Testis (tissue), 2 donors: ENCODE measurements at regions not wholly inside any gene's neighbourhood (a gene's known extent, or its start where the extent isn't known, plus 50 kb on each side); places are given as distances from the start of the nearest gene placed in this dataset.

ENCODE experiments used
- DNase-seq: peaks from one replicate; pipeline ENCODE4 v3.0.0-alpha.2; 2019
- H3K27ac ChIP-seq, 2 donors: fragments of 200-600 bp; sonication (generic); one replicate each; pipeline ENCODE4 v1.5.1; 2019
- H3K27me3 ChIP-seq: fragments of 200-600 bp; sonication (generic); one replicate; pipeline ENCODE4 v1.5.1; 2019
- H3K36me3 ChIP-seq: fragments of 200-600 bp; sonication (generic); one replicate; pipeline ENCODE4 v1.5.1; 2017; ENCODE audit warnings: low read depth; ENCODE audit errors: missing control alignments
- H3K4me1 ChIP-seq: fragments of 200-600 bp; sonication (generic); one replicate; pipeline ENCODE4 v1.5.1; 2019
- H3K4me3 ChIP-seq, 2 donors: fragments of 200-600 bp; sonication (generic); one replicate each; pipeline ENCODE4 v1.5.1; 2017 to 2019
- H3K9me3 ChIP-seq: fragments of 200-600 bp; sonication (generic); one replicate; pipeline ENCODE4 v1.5.1; 2017
- CTCF ChIP-seq, 3 experiments: fragments of 450-650 bp in 2 of 3; fragments of 200-600 bp in 1 of 3; sonication (generic) in 1 of 3; IDR thresholded peaks; one replicate each; pipeline ENCODE4 v1.5.1; 2016 to 2019; ENCODE audit warnings: antibody characterized with exemption in 3 of 3, mild to moderate bottlenecking in 2 of 3, moderate library complexity in 1 of 3
- POLR2A ChIP-seq: fragments of 450-650 bp; IDR thresholded peaks from one replicate; pipeline ENCODE4 v1.6.1; 2017; ENCODE audit warnings: antibody characterized with exemption, mild to moderate bottlenecking, moderate library complexity
- WGBS, 2 donors: methylation state at CpG; one replicate each; pipeline ENCODE4 v1.1.5; 2018; 5-methylcytosine and 5-hydroxymethylcytosine counted together
- intact Hi-C: fragments of 100-400 bp; cut with DNase I; formaldehyde crosslinking; loops from one replicate; pipeline ENCODE4 v1.15.1; 2023; ENCODE audit warnings: low total_unique reads

- no peak for DNase-seq
- 33 to 64% methylated on average over 1 of the region's 1 CpG for WGBS, 2 donors
- TF ChIP-seq CTCF (IDR thresholded peaks at IDR 0.05) (no peak), POLR2A (no peak)
- H3K9me3 ChIP-seq, result no peaks in the 10 kb centered on the region
- H3K27me3 ChIP-seq, result no peaks in the 10 kb centered on the region
- intact Hi-C loops, result no loop called here
- H3K4me1 ChIP-seq, result no peaks in the 10 kb centered on the region
- no peak overlapping the region for H3K27ac ChIP-seq
- no peak overlapping the region for H3K4me3 ChIP-seq
- no peaks in the 10 kb centered on the region for H3K36me3 ChIP-seq
These were observed 257.5 kb upstream of the HMGA2 start for GRCh38 chr12:65566751-65567150.

- Histone ChIP-seq H3K4me1 (no peaks in the 10 kb centered on the region), H3K4me3 (no peak overlapping the region), H3K27me3 (no peaks in the 10 kb centered on the region), H3K27ac (no peak overlapping the region), H3K36me3 (no peaks in the 10 kb centered on the region), H3K9me3 (no peaks in the 10 kb centered on the region)
- WGBS, 2 donors, result 44 to 59% methylated on average over 3 of the region's 3 CpGs
- no peak for TF ChIP-seq CTCF (IDR thresholded peaks at IDR 0.05)
- TF ChIP-seq POLR2A, result no peak
- intact Hi-C loops, result no loop called here
- DNase-seq, result no peak
These were observed 256.5 kb upstream of the HMGA2 start for GRCh38 chr12:65567820-65568219.

- 78 to 88% methylated on average over 4 of the region's 4 CpGs for WGBS, 2 donors
- intact Hi-C loops, result no loop called here
These were observed 255.8 kb upstream of the HMGA2 start for GRCh38 chr12:65568517-65568916.

GRCh38 chr12:65570451-65571130 is 253.7 kb upstream of the HMGA2 start:
- Histone ChIP-seq H3K9me3 (no peaks in the 10 kb centered on the region), H3K4me1 (no peaks in the 10 kb centered on the region), H3K27me3 (no peaks in the 10 kb centered on the region), H3K27ac (no peak overlapping the region), H3K4me3 (no peak overlapping the region), H3K36me3 (no peaks in the 10 kb centered on the region)
- WGBS, 2 donors, result 87% methylated on average over 4 of the region's 4 CpGs
- TF ChIP-seq POLR2A, result no peak
- TF ChIP-seq CTCF (IDR thresholded peaks at IDR 0.05), result no peak
- no peak for DNase-seq
- intact Hi-C loops, result no loop called here

More at GRCh38 chr12:65568517-65568916, 255.8 kb upstream of the HMGA2 start:
- Histone ChIP-seq H3K4me3 (no peak overlapping the region), H3K27me3 (no peaks in the 10 kb centered on the region), H3K27ac (no peak overlapping the region), H3K36me3 (no peaks in the 10 kb centered on the region), H3K9me3 (no peaks in the 10 kb centered on the region), H3K4me1 (no peaks in the 10 kb centered on the region)
- no peak for DNase-seq
- no peak for TF ChIP-seq POLR2A
- TF ChIP-seq CTCF (IDR thresholded peaks at IDR 0.05), result no peak

GRCh38 chr12:65574867-65575266 is 249.4 kb upstream of the HMGA2 start:
- Histone ChIP-seq H3K27me3 (no peaks in the 10 kb centered on the region), H3K4me3 (no peak overlapping the region), H3K27ac (no peak overlapping the region), H3K4me1 (no peaks in the 10 kb centered on the region), H3K9me3 (no peaks in the 10 kb centered on the region), H3K36me3 (no peaks in the 10 kb centered on the region)
- intact Hi-C loops, result no loop called here
- DNase-seq, result no peak
- TF ChIP-seq POLR2A, result no peak
- no peak for TF ChIP-seq CTCF (IDR thresholded peaks at IDR 0.05)
